ENCODE measurements at regions not wholly inside any gene's neighbourhood (a gene's known extent, or its start where the extent isn't known, plus 50 kb on each side); places are given as distances from the start of the nearest gene placed in this dataset.
"Not testable (repeated sequence)": the region's sequence is repeated elsewhere in the genome, so short reads cannot be mapped to it uniquely, and the experiment has no call there.

DNA sequence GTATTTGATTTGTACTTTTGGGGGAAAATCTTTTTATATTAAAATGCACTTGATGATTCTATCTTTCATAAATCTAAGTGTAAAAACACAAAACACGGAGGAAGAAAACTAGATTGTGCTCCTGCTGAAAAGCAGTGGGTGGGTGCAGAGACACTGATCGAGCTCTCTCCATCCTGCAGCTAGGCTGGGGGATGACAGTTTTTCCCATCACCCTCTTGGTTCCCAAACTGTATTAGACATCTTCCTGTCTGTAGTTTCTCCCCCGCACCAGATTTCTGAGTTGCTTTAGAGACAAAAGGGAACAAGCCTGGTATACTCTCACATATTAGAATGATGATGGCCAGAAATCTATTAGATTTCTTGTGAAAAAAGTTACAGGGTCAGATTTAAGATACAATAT is 99.6 kb downstream of the FAM114A2 start:
- no peak for DNase-seq

DNA sequence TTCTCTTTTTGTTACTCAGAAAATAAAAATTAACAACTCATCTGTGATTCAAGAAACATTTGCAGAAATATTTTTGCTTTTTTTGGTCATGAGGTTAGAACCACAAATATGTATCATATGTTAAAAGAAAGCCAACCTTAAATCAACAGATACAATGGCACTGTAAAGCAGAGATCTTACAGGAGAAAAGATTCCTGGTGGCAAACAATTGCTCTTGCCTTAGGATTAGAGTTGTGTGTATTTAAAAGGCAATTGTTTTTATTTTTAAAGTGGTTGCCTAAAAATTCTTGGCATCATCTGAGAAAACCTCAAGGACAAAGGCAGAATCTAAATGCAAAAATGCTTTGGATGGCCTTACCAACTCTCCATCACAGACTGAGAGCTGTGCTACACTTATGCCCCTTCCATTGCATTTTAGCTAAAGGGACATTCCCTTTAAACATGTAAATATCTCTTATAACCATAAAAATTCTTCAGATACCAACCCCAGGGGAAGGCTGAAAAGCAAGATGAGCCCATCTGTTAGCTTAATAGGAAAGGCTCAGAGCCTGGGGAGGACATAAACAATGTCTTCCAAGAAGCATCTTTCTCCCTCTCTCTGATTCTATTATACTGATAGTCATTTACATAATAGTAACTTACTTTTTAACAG is 100.4 kb downstream of the FAM114A2 start:
- DNase-seq = no peak

DNA sequence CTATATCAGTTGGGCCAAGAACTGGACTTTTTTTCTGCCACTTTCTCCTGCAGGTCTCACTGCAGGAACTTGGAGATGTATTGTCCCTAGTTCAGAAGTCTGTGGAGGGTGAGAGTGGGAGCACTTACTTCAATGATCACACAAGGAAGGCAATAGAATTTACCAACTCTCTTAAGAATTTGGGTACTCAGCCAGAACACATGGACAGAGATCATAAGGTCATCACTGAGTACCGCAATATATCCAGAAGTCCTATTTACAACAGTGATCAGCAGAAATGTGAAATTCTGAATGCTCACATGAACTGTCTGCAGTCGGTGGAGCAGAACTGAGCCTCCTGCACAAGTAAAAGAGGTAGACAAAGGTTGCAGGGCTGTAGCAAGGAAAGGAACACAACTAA is 101.0 kb downstream of the FAM114A2 start:
- no peak for DNase-seq

- not testable (repeated sequence) for DNase-seq
Observed at GRCh38 chr5:153935151-153935550, 103.6 kb downstream of the FAM114A2 start.

DNA sequence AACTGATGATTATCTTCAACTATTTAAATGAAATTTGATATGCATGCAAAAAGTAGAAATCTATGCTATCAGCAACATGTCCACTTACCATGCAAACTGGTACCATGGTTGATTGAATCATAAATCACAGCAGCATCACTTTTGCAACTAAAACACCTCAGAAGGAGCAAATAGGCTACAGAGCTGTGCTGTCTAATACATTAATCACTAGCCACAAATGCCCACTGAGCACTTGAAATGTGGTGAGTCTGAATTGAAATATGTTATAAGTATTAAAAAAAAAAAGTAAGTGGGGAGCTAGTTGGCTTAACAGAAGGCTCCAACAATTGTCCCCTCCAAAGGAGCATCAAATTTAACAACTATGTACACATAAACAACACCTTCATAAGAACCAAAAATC is 112.5 kb downstream of the FAM114A2 start:
- DNase-seq = no peak

DNA sequence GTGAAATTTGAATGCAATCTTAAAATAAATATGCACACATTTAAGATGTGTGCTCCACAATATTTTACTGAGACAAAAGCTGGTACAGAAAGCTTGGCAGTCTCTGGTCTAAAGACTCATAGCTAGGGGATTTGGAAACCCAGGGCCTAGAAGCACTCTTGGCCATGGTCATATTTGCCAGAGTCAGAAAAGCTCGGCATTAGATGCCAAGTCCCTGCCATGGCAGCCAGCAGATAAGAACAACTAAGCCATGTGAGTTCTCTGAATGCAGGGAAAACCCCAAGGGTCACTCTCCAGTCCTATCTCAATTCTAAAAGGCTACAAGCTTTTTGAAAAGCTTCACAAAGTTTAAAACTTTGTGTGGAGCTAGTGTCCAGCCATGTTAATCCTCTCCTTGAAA is 119.5 kb downstream of the FAM114A2 start:
- DNase-seq = no peak

DNA sequence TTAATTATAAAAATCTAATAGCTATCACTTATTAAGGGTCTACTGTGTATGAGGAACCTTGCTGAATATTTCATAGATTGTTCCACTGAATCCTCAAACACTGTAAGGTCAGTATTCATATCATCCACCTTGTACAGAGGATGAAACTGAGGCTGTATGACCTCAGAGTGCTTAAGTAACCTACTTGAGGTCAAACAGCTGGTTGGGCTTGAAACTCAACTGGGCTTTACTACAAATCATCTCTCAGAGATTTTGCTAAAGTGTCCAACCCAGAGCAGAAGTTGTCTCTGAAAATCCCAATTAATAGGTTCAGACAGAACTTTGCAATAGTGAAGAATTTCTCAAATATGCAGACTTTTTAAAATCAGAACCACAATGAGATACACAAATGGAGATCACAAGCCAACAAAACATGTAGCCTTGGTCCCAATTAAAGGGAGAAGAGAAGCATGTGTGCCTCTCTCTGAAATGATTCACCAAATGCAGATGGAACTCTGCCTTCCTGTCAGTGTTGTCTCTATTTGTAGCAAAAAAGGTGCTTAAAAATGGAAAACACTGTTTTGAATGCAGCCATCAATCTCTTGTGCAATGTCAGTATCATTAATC is 131.4 kb downstream of the FAM114A2 start:
- no peak for DNase-seq

DNA sequence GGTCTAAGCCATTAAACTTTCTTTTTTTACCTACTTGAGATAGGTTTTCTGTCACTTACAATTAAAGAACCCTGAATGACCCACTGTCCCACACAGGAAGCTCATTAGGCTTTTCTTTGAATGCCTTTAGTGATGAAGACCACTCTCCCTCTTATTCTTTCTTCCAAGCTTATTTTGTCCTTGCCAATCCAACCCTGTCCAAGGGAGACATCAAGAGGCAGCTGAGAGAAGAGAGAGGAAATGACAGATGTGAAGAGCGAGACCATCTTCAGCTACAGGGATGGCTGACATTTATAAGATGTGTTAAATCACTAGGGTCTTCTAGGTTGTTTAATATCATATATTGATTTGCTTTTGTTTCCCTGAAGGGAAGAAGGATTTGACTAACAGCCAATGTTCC is 133.5 kb downstream of the FAM114A2 start:
- no peak for DNase-seq

- DNase-seq = no peak
Observed at GRCh38 chr5:153903321-153903720, 135.4 kb downstream of the FAM114A2 start.

DNA sequence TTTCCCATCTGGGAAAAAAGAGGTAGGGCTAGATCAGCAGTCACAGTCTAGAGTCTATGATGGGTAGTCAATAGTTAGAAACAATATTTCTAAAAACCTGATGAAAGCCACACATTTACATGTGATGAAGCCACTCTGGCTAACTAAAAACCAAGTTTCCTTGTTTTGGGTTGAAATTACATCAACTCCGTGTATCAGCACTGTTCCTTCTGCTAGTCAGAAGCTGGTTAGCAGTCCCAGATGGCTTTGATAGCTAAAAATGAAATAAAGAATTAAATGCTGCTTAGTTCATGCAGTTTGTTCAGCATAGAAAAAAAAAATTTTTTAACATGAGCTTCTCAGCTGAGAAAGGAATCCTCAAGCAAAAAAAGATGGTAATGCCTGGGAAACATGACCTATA is 136.7 kb downstream of the FAM114A2 start:
- no peak for DNase-seq

DNA sequence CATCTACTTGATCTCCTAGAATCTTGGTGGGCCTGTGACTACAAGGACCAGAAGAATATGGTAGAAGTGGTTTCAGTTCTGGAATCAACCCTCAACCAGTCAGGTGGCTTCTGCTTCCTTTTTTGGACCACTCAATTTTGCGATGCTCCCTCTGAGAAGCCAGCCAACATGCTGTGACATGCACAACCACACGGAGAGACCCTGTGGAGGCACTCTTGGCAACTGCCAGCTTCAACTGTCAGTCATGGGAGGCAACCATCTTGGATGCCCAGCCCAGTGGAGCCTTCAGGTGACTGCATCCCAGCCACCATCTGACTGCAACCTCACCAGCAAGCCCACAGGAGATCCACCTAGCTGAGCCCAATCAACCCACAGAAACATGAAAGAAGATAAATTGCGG is 137.3 kb downstream of the FAM114A2 start:
- no peak for DNase-seq

DNA sequence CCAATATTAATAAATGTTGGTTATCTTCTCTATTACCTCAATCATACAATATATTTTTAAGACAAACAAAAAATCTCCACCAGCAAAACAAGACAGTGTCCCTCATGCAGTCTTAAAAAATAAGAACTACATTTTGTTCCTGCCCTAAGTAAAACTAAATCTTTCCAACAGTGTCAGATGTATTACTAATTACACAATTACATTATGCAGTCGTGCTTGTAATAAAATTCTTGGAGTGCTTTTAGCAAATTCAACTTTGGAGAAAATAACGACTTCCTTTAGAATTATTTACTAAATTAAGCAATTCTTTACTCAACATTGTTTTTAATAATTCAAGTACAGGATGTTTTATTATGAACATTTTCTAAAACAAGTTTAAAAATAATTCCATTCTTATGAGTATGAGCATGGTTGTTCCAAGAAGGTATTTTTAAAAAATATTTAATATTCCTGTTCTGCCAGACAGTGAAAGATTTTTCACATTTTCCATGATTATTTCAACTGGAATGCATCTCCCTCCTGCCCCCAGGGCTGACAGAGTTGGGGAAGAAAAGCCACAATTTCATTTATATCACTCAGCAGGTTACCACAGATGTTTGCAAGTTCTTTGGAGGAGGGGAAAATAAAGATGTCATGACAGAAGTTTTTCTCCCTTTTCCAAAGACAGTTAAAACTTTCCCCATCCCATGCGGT is 137.9 kb downstream of the FAM114A2 start:
- no peak for DNase-seq

- DNase-seq = no peak
Observed at GRCh38 chr5:153899746-153900145, 139.0 kb downstream of the FAM114A2 start.

DNA sequence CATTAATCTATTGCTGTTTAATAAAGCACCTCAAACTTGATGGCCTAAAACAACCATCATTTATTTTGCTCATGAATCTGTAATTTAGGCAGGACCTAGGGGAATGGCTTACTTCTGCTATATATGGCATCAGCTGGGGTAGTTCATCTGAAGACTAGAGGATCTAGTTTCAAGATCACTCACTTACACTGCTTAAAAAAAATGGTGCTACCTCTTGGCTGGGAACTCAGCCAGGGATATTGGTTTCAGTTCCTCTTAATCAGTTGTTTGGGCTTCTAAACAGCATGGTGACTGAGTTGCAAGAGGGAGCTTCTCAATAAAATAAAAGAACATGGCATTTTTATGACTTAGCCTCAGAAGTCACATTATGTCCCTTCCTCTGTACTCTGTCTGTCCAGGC is 142.0 kb downstream of the FAM114A2 start:
- peak; percentile 19 for DNase-seq

DNA sequence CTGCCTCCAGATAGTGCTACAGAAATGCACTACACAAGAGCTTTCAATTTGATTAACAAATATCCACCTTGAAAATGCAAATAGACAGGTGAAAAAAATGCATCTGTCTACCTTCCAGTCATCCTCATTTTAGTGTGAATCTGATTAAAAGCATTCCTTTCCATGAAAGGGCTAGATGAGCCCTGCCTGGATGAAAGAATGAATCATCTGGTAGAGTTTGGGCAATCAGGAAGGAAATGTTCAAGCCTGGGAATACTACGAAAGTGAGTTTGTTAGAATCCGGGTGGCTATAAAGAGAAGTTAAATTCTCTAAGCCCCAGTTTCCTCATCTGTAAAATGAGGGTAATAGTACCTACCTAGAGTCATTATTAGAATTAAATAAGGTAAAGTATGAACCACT is 142.6 kb downstream of the FAM114A2 start:
- DNase-seq = no peak

- DNase-seq = no peak
Observed at GRCh38 chr5:153895266-153895665, 143.4 kb downstream of the FAM114A2 start.

- no peak for DNase-seq
Observed at GRCh38 chr5:153893817-153894216, 144.9 kb downstream of the FAM114A2 start.

DNA sequence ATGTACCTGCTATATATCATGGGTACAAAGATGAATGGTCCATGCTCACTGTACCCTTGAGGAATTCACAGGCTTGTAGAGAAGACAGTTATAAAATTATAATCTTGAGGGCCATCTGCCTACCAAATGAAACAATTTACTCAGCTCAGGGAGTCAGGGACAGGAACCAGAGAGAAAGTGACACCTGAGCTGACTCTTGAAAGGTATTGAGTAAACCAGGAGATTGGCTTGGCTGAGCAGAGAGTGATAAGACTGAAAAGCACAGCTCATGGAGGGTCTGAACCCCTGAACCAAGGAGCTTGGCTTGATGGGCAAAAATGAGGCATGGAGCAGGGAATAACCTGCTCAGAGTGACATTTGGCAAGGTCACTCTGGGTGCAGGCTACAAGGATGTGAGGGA is 147.3 kb downstream of the FAM114A2 start:
- no peak for DNase-seq

DNA sequence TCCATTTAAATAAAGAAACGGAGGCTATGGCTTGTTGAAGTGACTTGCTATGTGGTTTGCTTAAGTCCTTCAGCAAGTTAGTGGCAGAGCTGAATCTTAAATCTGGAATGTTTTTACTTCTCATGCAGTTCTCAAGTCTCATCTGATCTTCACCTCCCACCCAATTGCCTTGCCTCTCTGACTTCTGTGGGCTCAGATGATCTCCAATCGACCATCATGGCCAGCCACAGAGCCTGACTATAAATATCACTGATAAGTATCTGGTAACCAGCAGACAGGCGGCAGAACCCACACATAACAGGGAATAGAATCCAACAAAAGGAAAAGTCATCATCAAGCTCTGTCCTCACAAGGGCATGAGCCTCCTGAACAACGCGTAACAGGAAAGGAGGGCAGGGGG is 149.9 kb downstream of the FAM114A2 start:
- DNase-seq = no peak

DNA sequence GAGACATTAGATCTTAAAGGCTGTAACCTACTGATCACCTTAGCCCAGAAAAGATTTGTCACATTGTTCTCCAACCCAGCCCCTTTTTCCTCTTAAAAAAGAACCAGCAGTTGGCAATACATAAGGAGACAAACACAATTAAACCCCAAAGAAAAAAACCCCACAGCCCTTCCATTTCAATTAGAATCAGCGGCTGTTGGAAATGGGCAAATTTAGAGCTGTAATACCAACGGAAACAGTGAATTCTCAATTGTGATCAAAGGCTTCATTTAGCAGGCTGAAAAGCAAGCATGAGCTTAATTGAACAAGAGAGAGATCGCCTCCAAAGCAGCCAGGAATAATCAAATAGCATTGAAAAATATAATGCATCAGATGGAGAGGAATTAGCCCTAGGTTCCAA is 153.6 kb downstream of the FAM114A2 start:
- no peak for DNase-seq

DNA sequence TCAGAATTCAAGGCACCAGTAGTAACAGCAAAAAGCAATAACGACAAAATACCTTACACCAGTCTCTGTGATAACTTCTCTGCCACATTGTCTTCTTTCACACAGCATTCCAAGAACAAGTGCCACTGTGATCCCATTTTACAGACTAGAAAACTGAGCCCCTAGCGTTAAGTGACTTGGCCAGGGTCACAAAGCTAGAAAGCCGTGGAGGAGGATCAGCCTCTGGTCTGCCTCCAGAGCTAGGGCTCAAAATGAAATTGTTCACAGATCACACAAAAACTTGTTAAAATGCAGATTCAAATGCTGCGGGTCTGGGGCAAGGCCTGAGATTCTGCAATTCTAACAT is 154.1 kb downstream of the FAM114A2 start:
- no peak for DNase-seq

DNA sequence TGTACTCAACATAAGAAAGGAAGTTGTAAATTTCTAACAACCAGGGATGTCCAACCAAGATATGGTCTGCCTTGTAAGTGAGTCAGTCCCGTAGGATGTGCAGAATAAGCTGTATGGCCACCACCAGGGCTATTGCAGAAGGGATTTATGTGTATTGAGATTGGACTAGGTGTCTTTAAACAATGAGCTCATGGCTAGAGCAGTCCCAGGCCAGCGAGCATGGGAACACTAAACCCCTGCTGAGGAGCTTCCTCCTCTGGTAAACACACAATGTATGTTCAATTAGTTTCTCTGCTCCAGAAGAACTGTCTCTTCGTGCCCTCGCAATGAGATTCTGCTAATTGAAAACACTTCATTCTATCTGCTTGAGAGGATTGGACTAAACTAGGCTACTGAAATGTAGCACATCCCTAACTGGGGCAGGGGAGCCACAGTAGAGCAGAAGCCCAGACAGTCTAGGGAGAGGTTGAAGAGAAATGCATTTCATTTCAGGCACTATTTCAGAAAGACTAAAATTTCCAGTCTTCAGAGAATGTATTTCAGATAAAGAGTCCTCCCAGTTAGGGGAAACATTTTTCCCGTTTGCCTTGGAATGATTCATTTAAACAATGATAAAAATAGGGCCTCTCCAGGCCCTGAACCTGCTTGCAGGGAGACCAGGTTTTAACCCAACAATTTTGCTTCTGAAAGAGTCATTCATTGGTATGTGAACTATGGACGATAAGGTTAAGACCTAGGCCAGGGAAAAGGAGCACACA is 154.7 kb downstream of the FAM114A2 start:
- DNase-seq = no peak

- DNase-seq = no peak
Observed at GRCh38 chr5:153881687-153882086, 157.0 kb downstream of the FAM114A2 start.

DNA sequence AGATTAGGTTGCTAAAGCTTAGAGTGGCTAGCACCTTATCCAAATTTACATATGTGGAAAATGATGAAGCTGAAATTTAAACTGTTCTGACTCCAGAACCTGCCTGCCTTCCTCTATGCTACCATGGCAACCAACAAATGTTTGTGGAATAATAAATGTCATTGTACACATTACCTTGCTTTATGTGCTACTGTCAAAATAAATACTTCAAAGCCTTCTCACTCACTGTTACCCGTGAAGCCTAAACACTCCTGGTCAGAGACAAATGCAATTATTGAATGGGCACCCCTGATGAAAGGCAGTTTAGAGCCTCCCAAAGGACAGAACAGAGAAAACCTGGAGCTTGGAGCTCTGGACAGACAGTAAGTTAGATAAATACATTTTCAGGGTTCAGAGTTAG is 158.6 kb downstream of the FAM114A2 start:
- peak; percentile 21 for DNase-seq
